WTC11 (cell line): ENCODE measurements at regions not wholly inside any gene's neighbourhood (a gene's known extent, or its start where the extent isn't known, plus 50 kb on each side); places are given as distances from the start of the nearest gene placed in this dataset.

Experiments
- ATAC-seq: fragments of 200-7000 bp; cut with Tn5 transposase; 2 replicates; pipeline ENCODE4 v1.10.0; 2021; ENCODE audit warnings: mild to moderate bottlenecking, moderate library complexity
- CTCF ChIA-PET: fragments of 300-600 bp; sonication (Branson Sonifier 250); formaldehyde crosslinking; loops from one replicate; lab custom pipeline; 2021; ENCODE audit warnings: antibody characterized with exemption; lab: Charles Lee
- POLR2A ChIA-PET: fragments of 350-600 bp; sonication (Branson Sonifier 250); formaldehyde crosslinking; loops from one replicate; lab custom pipeline; 2021; ENCODE audit warnings: antibody characterized with exemption; lab: Charles Lee
- DNase-seq: peaks from one replicate; pipeline ENCODE4 v3.0.0; 2021; ENCODE audit warnings: low spot score
- H3K27ac Mint-ChIP-seq: 2 replicates; pipeline ENCODE4 v1.8.0; 2021; ENCODE audit warnings: mixed read lengths
- H3K27me3 Mint-ChIP-seq: 2 replicates; pipeline ENCODE4 v1.8.0; 2021; ENCODE audit warnings: low read depth, mild to moderate bottlenecking, moderate library complexity, mixed read lengths
- H3K36me3 Mint-ChIP-seq: 2 replicates; pipeline ENCODE4 v1.8.0; 2021; ENCODE audit warnings: mixed read lengths
- H3K4me1 Mint-ChIP-seq: 2 replicates; pipeline ENCODE4 v1.8.0; 2022; ENCODE audit warnings: mixed read lengths
- H3K4me3 Mint-ChIP-seq: 2 replicates; pipeline ENCODE4 v1.8.0; 2021; ENCODE audit warnings: mild to moderate bottlenecking, moderate library complexity, mixed read lengths
- H3K9me3 Mint-ChIP-seq: 2 replicates; pipeline ENCODE4 v1.8.0; 2021; ENCODE audit warnings: mixed read lengths
- CREB1 ChIP-seq: sonication (generic); formaldehyde crosslinking; IDR thresholded peaks from 2 replicates; pipeline ENCODE4 v1.8.0; 2023; ENCODE audit warnings: mild to moderate bottlenecking, missing genetic modification reagents
- EMX1 ChIP-seq: fragments of 250-450 bp; sonication (Bioruptor Pico); IDR thresholded peaks from 2 replicates; pipeline ENCODE4 v1.8.0; 2021; ENCODE audit warnings: mild to moderate bottlenecking
- HMGA2 ChIP-seq: fragments of 250-450 bp; sonication (Bioruptor Pico); IDR thresholded peaks from 2 replicates; pipeline ENCODE4 v1.4.0; 2021; ENCODE audit warnings: mild to moderate bottlenecking, moderate library complexity
- KAT7 ChIP-seq: sonication (generic); formaldehyde crosslinking; IDR thresholded peaks from 2 replicates; pipeline ENCODE4 v1.8.1; 2023; ENCODE audit warnings: missing genetic modification reagents, mild to moderate bottlenecking, borderline replicate concordance
- SMAD4 ChIP-seq: sonication (generic); formaldehyde crosslinking; IDR thresholded peaks from 2 replicates; pipeline ENCODE4 v1.8.0; 2022; ENCODE audit warnings: mild to moderate bottlenecking, missing genetic modification reagents
- ZNF263 ChIP-seq: sonication (generic); formaldehyde crosslinking; IDR thresholded peaks from 2 replicates; pipeline ENCODE4 v1.8.1; 2022; ENCODE audit warnings: low read depth, mild to moderate bottlenecking, moderate library complexity, missing genetic modification reagents
- ZNF317 ChIP-seq: sonication (generic); formaldehyde crosslinking; IDR thresholded peaks from 2 replicates; pipeline ENCODE4 v1.8.1; 2023; ENCODE audit warnings: low read depth, mild to moderate bottlenecking, moderate library complexity, missing genetic modification reagents, borderline replicate concordance
- ZNF416 ChIP-seq: fragments of 250-450 bp; sonication (Bioruptor Pico); IDR thresholded peaks from 2 replicates; pipeline ENCODE4 v1.9.0; 2021; ENCODE audit warnings: mild to moderate bottlenecking, inconsistent platforms
- TF ChIP-seq, protein P1 (sequence below): sonication (generic); formaldehyde crosslinking; IDR thresholded peaks from 2 replicates; pipeline ENCODE4 v1.8.1; 2022; ENCODE audit warnings: low read depth, missing genetic modification reagents, borderline replicate concordance
- TF ChIP-seq, protein P2 (sequence below): sonication (generic); formaldehyde crosslinking; IDR thresholded peaks from 2 replicates; pipeline ENCODE4 v1.8.1; 2023; ENCODE audit warnings: mild to moderate bottlenecking, missing genetic modification reagents
- TF ChIP-seq, protein P3 (sequence below): fragments of 250-450 bp; sonication (Bioruptor Pico); IDR thresholded peaks from 2 replicates; pipeline ENCODE4 v1.8.0; 2021; ENCODE audit warnings: mild to moderate bottlenecking
- TF ChIP-seq, protein P4 (sequence below): sonication (generic); formaldehyde crosslinking; IDR thresholded peaks from 2 replicates; pipeline ENCODE4 v1.8.1; 2022; ENCODE audit warnings: low read depth, mild to moderate bottlenecking, moderate library complexity, missing genetic modification reagents, borderline replicate concordance
- TF ChIP-seq, protein P5 (sequence below): sonication (generic); formaldehyde crosslinking; IDR thresholded peaks from 2 replicates; pipeline ENCODE4 v1.8.0; 2023; ENCODE audit warnings: mild to moderate bottlenecking, missing genetic modification reagents
- TF ChIP-seq, protein P6 (sequence below): sonication (generic); formaldehyde crosslinking; IDR thresholded peaks from 2 replicates; pipeline ENCODE4 v1.8.1; 2023; ENCODE audit warnings: mild to moderate bottlenecking, missing genetic modification reagents
- TF ChIP-seq, protein P7 (sequence below): fragments of 250-450 bp; sonication (Bioruptor Pico); IDR thresholded peaks from 2 replicates; pipeline ENCODE4 v1.9.0; 2021; ENCODE audit warnings: mild to moderate bottlenecking
- TF ChIP-seq, protein P8 (sequence below): sonication (generic); formaldehyde crosslinking; IDR thresholded peaks from 2 replicates; pipeline ENCODE4 v1.8.0; 2022; ENCODE audit warnings: mild to moderate bottlenecking, missing genetic modification reagents
- TF ChIP-seq, protein P9 (sequence below): sonication (generic); formaldehyde crosslinking; IDR thresholded peaks from 2 replicates; pipeline ENCODE4 v1.8.0; 2023; ENCODE audit warnings: missing genetic modification reagents
- TF ChIP-seq, protein P10 (sequence below): sonication (generic); formaldehyde crosslinking; IDR thresholded peaks from 2 replicates; pipeline ENCODE4 v1.8.0; 2022; ENCODE audit warnings: mild to moderate bottlenecking, missing genetic modification reagents

DNA sequence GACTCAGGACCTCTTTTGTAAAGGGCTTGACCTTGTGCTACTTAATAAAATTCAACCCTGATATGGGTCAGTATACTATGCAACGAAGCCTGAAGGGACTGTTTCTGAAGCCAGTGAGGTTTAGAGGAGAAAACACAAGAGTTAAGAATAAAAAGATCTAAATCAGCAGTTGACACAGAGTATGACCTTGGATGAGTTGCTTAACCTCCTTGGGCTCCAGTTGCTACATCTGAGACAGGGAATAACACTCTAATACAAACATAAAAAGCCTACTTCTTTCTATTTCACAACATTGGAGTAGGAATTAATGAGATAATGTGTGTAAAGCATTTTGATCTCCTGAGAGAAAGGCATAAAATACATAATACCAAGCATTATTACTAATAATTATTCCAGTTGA, 882.4 kb upstream of the ADGRL2 start:
- ATAC-seq (no peak), DNase-seq (no peak)
- Mint-ChIP-seq H3K36me3 (no peaks in the 10 kb centered on the region), H3K27ac (no peak overlapping the region)
- TF ChIP-seq ZNF263 (CRISPR knock-in tag), result no peak
- TF ChIP-seq, protein P1, sequence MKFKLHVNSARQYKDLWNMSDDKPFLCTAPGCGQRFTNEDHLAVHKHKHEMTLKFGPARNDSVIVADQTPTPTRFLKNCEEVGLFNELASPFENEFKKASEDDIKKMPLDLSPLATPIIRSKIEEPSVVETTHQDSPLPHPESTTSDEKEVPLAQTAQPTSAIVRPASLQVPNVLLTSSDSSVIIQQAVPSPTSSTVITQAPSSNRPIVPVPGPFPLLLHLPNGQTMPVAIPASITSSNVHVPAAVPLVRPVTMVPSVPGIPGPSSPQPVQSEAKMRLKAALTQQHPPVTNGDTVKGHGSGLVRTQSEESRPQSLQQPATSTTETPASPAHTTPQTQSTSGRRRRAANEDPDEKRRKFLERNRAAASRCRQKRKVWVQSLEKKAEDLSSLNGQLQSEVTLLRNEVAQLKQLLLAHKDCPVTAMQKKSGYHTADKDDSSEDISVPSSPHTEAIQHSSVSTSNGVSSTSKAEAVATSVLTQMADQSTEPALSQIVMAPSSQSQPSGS, result no peak
- TF ChIP-seq, protein P2, sequence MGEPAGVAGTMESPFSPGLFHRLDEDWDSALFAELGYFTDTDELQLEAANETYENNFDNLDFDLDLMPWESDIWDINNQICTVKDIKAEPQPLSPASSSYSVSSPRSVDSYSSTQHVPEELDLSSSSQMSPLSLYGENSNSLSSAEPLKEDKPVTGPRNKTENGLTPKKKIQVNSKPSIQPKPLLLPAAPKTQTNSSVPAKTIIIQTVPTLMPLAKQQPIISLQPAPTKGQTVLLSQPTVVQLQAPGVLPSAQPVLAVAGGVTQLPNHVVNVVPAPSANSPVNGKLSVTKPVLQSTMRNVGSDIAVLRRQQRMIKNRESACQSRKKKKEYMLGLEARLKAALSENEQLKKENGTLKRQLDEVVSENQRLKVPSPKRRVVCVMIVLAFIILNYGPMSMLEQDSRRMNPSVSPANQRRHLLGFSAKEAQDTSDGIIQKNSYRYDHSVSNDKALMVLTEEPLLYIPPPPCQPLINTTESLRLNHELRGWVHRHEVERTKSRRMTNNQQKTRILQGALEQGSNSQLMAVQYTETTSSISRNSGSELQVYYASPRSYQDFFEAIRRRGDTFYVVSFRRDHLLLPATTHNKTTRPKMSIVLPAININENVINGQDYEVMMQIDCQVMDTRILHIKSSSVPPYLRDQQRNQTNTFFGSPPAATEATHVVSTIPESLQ (CRISPR knock-in tag), result no peak
- TF ChIP-seq, protein P3, sequence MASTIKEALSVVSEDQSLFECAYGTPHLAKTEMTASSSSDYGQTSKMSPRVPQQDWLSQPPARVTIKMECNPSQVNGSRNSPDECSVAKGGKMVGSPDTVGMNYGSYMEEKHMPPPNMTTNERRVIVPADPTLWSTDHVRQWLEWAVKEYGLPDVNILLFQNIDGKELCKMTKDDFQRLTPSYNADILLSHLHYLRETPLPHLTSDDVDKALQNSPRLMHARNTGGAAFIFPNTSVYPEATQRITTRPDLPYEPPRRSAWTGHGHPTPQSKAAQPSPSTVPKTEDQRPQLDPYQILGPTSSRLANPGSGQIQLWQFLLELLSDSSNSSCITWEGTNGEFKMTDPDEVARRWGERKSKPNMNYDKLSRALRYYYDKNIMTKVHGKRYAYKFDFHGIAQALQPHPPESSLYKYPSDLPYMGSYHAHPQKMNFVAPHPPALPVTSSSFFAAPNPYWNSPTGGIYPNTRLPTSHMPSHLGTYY (CRISPR knock-in tag), result no peak
- no peak for TF ChIP-seq EMX1 (CRISPR knock-in tag)
- TF ChIP-seq, all 79 proteins: peak for 0
- POLR2A ChIA-PET, result no interaction called here
- Mint-ChIP-seq H3K27me3 (no peaks in the 10 kb centered on the region), H3K4me3 (no peak overlapping the region), H3K4me1 (no peaks in the 10 kb centered on the region), H3K9me3 (peaks cover 18% of the 10 kb centered on the region)
- CTCF ChIA-PET, result no interaction called here

DNA sequence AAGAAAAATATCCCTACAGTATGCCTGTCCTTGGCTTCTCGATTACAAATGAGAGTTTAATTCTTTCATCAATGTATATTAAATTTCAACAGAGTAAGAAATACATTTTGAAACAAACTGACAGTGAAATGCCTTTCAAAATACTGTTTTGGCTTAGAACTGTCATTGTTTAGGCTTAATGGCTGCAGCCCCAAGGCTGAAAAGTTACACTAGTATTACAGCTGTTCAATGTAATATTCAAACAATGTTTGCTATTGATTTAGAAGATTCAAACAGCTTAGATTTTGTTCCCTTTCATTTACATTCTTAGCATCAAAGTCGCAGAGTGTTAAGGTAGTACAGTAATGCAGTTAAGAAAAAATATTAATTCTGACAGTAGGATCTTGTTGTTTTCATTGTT, 882.9 kb upstream of the ADGRL2 start:
- POLR2A ChIA-PET, result no interaction called here
- Mint-ChIP-seq H3K4me1 (no peaks in the 10 kb centered on the region), H3K9me3 (peaks cover 18% of the 10 kb centered on the region), H3K27me3 (no peaks in the 10 kb centered on the region), H3K36me3 (no peaks in the 10 kb centered on the region), H3K4me3 (no peak overlapping the region), H3K27ac (no peak overlapping the region)
- ATAC-seq (no peak), DNase-seq (no peak)
- CTCF ChIA-PET, result no interaction called here
- TF ChIP-seq, protein P4, sequence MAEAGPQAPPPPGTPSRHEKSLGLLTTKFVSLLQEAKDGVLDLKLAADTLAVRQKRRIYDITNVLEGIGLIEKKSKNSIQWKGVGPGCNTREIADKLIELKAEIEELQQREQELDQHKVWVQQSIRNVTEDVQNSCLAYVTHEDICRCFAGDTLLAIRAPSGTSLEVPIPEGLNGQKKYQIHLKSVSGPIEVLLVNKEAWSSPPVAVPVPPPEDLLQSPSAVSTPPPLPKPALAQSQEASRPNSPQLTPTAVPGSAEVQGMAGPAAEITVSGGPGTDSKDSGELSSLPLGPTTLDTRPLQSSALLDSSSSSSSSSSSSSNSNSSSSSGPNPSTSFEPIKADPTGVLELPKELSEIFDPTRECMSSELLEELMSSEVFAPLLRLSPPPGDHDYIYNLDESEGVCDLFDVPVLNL (CRISPR knock-in tag), result no peak
- no peak for TF ChIP-seq EMX1 (CRISPR knock-in tag)
- TF ChIP-seq, protein P5, sequence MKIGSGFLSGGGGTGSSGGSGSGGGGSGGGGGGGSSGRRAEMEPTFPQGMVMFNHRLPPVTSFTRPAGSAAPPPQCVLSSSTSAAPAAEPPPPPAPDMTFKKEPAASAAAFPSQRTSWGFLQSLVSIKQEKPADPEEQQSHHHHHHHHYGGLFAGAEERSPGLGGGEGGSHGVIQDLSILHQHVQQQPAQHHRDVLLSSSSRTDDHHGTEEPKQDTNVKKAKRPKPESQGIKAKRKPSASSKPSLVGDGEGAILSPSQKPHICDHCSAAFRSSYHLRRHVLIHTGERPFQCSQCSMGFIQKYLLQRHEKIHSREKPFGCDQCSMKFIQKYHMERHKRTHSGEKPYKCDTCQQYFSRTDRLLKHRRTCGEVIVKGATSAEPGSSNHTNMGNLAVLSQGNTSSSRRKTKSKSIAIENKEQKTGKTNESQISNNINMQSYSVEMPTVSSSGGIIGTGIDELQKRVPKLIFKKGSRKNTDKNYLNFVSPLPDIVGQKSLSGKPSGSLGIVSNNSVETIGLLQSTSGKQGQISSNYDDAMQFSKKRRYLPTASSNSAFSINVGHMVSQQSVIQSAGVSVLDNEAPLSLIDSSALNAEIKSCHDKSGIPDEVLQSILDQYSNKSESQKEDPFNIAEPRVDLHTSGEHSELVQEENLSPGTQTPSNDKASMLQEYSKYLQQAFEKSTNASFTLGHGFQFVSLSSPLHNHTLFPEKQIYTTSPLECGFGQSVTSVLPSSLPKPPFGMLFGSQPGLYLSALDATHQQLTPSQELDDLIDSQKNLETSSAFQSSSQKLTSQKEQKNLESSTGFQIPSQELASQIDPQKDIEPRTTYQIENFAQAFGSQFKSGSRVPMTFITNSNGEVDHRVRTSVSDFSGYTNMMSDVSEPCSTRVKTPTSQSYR (CRISPR knock-in tag), result no peak
- TF ChIP-seq, protein P6, sequence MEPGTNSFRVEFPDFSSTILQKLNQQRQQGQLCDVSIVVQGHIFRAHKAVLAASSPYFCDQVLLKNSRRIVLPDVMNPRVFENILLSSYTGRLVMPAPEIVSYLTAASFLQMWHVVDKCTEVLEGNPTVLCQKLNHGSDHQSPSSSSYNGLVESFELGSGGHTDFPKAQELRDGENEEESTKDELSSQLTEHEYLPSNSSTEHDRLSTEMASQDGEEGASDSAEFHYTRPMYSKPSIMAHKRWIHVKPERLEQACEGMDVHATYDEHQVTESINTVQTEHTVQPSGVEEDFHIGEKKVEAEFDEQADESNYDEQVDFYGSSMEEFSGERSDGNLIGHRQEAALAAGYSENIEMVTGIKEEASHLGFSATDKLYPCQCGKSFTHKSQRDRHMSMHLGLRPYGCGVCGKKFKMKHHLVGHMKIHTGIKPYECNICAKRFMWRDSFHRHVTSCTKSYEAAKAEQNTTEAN (CRISPR knock-in tag), result no peak
- no peak for TF ChIP-seq ZNF317 (CRISPR knock-in tag)
- no peak for TF ChIP-seq KAT7 (CRISPR knock-in tag)
- TF ChIP-seq HMGA2 (CRISPR knock-in tag), result no peak
- TF ChIP-seq CREB1 (CRISPR knock-in tag), result no peak
- TF ChIP-seq, protein P7, sequence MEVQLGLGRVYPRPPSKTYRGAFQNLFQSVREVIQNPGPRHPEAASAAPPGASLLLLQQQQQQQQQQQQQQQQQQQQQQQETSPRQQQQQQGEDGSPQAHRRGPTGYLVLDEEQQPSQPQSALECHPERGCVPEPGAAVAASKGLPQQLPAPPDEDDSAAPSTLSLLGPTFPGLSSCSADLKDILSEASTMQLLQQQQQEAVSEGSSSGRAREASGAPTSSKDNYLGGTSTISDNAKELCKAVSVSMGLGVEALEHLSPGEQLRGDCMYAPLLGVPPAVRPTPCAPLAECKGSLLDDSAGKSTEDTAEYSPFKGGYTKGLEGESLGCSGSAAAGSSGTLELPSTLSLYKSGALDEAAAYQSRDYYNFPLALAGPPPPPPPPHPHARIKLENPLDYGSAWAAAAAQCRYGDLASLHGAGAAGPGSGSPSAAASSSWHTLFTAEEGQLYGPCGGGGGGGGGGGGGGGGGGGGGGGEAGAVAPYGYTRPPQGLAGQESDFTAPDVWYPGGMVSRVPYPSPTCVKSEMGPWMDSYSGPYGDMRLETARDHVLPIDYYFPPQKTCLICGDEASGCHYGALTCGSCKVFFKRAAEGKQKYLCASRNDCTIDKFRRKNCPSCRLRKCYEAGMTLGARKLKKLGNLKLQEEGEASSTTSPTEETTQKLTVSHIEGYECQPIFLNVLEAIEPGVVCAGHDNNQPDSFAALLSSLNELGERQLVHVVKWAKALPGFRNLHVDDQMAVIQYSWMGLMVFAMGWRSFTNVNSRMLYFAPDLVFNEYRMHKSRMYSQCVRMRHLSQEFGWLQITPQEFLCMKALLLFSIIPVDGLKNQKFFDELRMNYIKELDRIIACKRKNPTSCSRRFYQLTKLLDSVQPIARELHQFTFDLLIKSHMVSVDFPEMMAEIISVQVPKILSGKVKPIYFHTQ, result no peak
- TF ChIP-seq ZNF416 (CRISPR knock-in tag), result no peak
- TF ChIP-seq, protein P8, sequence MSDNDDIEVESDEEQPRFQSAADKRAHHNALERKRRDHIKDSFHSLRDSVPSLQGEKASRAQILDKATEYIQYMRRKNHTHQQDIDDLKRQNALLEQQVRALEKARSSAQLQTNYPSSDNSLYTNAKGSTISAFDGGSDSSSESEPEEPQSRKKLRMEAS (CRISPR knock-in tag), result no peak
- TF ChIP-seq, protein P9, sequence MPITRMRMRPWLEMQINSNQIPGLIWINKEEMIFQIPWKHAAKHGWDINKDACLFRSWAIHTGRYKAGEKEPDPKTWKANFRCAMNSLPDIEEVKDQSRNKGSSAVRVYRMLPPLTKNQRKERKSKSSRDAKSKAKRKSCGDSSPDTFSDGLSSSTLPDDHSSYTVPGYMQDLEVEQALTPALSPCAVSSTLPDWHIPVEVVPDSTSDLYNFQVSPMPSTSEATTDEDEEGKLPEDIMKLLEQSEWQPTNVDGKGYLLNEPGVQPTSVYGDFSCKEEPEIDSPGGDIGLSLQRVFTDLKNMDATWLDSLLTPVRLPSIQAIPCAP (CRISPR knock-in tag), result no peak
- no peak for TF ChIP-seq SMAD4 (CRISPR knock-in tag)
- TF ChIP-seq, protein P10, sequence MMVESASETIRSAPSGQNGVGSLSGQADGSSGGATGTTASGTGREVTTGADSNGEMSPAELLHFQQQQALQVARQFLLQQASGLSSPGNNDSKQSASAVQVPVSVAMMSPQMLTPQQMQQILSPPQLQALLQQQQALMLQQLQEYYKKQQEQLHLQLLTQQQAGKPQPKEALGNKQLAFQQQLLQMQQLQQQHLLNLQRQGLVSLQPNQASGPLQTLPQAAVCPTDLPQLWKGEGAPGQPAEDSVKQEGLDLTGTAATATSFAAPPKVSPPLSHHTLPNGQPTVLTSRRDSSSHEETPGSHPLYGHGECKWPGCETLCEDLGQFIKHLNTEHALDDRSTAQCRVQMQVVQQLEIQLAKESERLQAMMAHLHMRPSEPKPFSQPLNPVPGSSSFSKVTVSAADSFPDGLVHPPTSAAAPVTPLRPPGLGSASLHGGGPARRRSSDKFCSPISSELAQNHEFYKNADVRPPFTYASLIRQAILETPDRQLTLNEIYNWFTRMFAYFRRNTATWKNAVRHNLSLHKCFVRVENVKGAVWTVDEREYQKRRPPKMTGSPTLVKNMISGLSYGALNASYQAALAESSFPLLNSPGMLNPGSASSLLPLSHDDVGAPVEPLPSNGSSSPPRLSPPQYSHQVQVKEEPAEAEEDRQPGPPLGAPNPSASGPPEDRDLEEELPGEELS, result no peak
